SK-N-SH (cell line): ENCODE measurements at regions not wholly inside any gene's neighbourhood (a gene's known extent, or its start where the extent isn't known, plus 50 kb on each side); places are given as distances from the start of the nearest gene placed in this dataset.

ENCODE experiments used
- CTCF ChIA-PET: fragments of 300-600, 350-600 bp; formaldehyde crosslinking; extraction: SDS; loops from one replicate; lab custom pipeline; 2021; lab: Yijun Ruan, JAX
- POLR2A ChIA-PET: fragments of 350-600 bp; sonication (Branson Sonifier 250); formaldehyde crosslinking; extraction: SDS; loops from one replicate; lab custom pipeline; 2020; ENCODE audit warnings: antibody characterized with exemption, inconsistent platforms; lab: Yijun Ruan, JAX
- DNase-seq: peaks from one replicate; pipeline ENCODE4 v3.0.0; 2012
- H2AFZ ChIP-seq: fragments of 200-600 bp; sonication (generic); 2 replicates; pipeline ENCODE4 v1.8.1; 2016; ENCODE audit warnings: antibody characterized with exemption, mild to moderate bottlenecking, low read depth
- H3F3A ChIP-seq: fragments of 200-600 bp; sonication (generic); replicated peaks from 2 replicates; pipeline ENCODE3; 2016; ENCODE audit warnings: antibody characterized with exemption, mild to moderate bottlenecking; ENCODE audit not compliant: insufficient read depth
- H3K27ac ChIP-seq, 2 experiments: fragments of 200-500 bp in 1 of 2; fragments of 200-600 bp in 1 of 2; sonication (Bioruptor generic) in 1 of 2; sonication (generic), shearing (Covaris generic) in 1 of 2; 2 replicates each; pipeline versions ENCODE4 v1.5.1 to v1.6.1; 2014 to 2016; ENCODE audit warnings: low read depth in 2 of 2, inconsistent platforms in 1 of 2, low read length in 1 of 2, mild to moderate bottlenecking in 1 of 2, mixed read lengths in 1 of 2
- H3K27me3 ChIP-seq: fragments of 200-600 bp; sonication (generic), shearing (Covaris generic); 2 replicates; pipeline ENCODE4 v1.6.1; 2016; ENCODE audit warnings: mixed run types; ENCODE audit not compliant: insufficient read depth
- H3K36me3 ChIP-seq, 2 experiments: fragments of 200-500 bp in 1 of 2; fragments of 200-600 bp in 1 of 2; sonication (Bioruptor generic) in 1 of 2; sonication (generic) in 1 of 2; replicated peaks in 1 of 2; 2 replicates each; pipeline versions ENCODE3 to v1.5.1; 2014 to 2016; ENCODE audit warnings: low read length in 1 of 2, mild to moderate bottlenecking in 1 of 2; ENCODE audit not compliant: insufficient read depth in 2 of 2, control insufficient read depth in 1 of 2
- H3K4me1 ChIP-seq, 2 experiments: fragments of 200-500 bp in 1 of 2; fragments of 200-600 bp in 1 of 2; sonication (Bioruptor generic) in 1 of 2; sonication (generic), shearing (Covaris generic) in 1 of 2; 2 replicates each; pipeline versions ENCODE4 v1.5.1 to v1.6.1; 2014 to 2016; ENCODE audit warnings: low read depth in 1 of 2, low read length in 1 of 2, mixed run types in 1 of 2; ENCODE audit not compliant: insufficient read depth in 2 of 2, control insufficient read depth in 1 of 2
- H3K4me2 ChIP-seq: fragments of 200-600 bp; sonication (generic), shearing (Covaris generic); 2 replicates; pipeline ENCODE4 v1.6.1; 2017; ENCODE audit warnings: mixed run types
- H3K4me3 ChIP-seq, 2 experiments: fragments of 200-500 bp in 1 of 2; fragments of 200-600 bp in 1 of 2; sonication (Bioruptor generic) in 1 of 2; sonication (generic), shearing (Covaris generic) in 1 of 2; 2 replicates each; pipeline versions ENCODE4 v1.5.1 to v1.8.1; 2014 to 2016; ENCODE audit warnings: low read depth in 2 of 2, inconsistent platforms in 1 of 2, low read length in 1 of 2, mild to moderate bottlenecking in 1 of 2, mixed read lengths in 1 of 2, moderate library complexity in 1 of 2
- H3K79me2 ChIP-seq: fragments of 200-600 bp; sonication (generic); 2 replicates; pipeline ENCODE4 v1.8.1; 2017; ENCODE audit warnings: mild to moderate bottlenecking; ENCODE audit not compliant: insufficient read depth
- H3K9ac ChIP-seq: fragments of 200-600 bp; sonication (generic); 2 replicates; pipeline ENCODE4 v1.6.1; 2017; ENCODE audit warnings: mixed run types
- H3K9me2 ChIP-seq: fragments of 200-600 bp; sonication (generic); 2 replicates; pipeline ENCODE4 v1.6.1; 2017; ENCODE audit warnings: mixed run types
- H3K9me3 ChIP-seq: fragments of 200-600 bp; sonication (generic); 2 replicates; pipeline ENCODE4 v1.6.1; 2017; ENCODE audit warnings: mixed run types, mild to moderate bottlenecking, moderate library complexity
- H4K20me1 ChIP-seq: fragments of 200-600 bp; sonication (generic); 2 replicates; pipeline ENCODE4 v1.6.1; 2017; ENCODE audit warnings: mild to moderate bottlenecking, mixed run types; ENCODE audit not compliant: insufficient read depth
- CHD2 ChIP-seq: fragments of 150-350 bp; IDR thresholded peaks from 2 replicates; pipeline ENCODE4 v1.6.1; 2018; ENCODE audit warnings: low read length; ENCODE audit not compliant: partially characterized antibody
- EZH2phosphoT487 ChIP-seq: fragments of 200-600 bp; sonication (generic); IDR thresholded peaks from 2 replicates; pipeline ENCODE4 v1.6.1; 2017; ENCODE audit warnings: low read depth, mixed run types, mild to moderate bottlenecking, antibody characterized with exemption, moderate library complexity, borderline replicate concordance
- FOSL2 ChIP-seq: IDR thresholded peaks from 2 replicates; pipeline ENCODE4 v1.4.0; 2012; ENCODE audit warnings: low read depth, mild to moderate bottlenecking, moderate library complexity, borderline replicate concordance
- FOXJ3 ChIP-seq: sonication (generic); formaldehyde crosslinking; IDR thresholded peaks from 2 replicates; pipeline ENCODE4 v1.5.1; 2020; ENCODE audit warnings: mild to moderate bottlenecking, missing genetic modification reagents
- FOXM1 ChIP-seq: IDR thresholded peaks from 2 replicates; pipeline ENCODE4 v1.4.0; 2012; ENCODE audit warnings: low read depth, mild to moderate bottlenecking
- GABPA ChIP-seq: IDR thresholded peaks from 2 replicates; pipeline ENCODE4 v1.4.0; 2012; ENCODE audit warnings: low read depth, mild to moderate bottlenecking
- GATA2 ChIP-seq: sonication (generic); formaldehyde crosslinking; IDR thresholded peaks from 2 replicates; pipeline ENCODE4 v1.5.0; 2020; ENCODE audit warnings: mild to moderate bottlenecking, missing genetic modification reagents
- JUND ChIP-seq: IDR thresholded peaks from 2 replicates; pipeline ENCODE4 v1.4.0; 2012
- MEF2A ChIP-seq: IDR thresholded peaks from 2 replicates; pipeline ENCODE4 v1.4.0; 2012; ENCODE audit warnings: low read depth, borderline replicate concordance
- MXI1 ChIP-seq: IDR thresholded peaks from 2 replicates; pipeline ENCODE4 v1.6.1; 2012; ENCODE audit warnings: mild to moderate bottlenecking, low read depth, low read length, improper control_type of control experiment
- PBX3 ChIP-seq: IDR thresholded peaks from 2 replicates; pipeline ENCODE4; 2012
- RFX5 ChIP-seq: IDR thresholded peaks from 2 replicates; pipeline ENCODE4 v1.6.1; 2012; ENCODE audit warnings: mild to moderate bottlenecking, improper control_type of control experiment, low read length
- RXRA ChIP-seq: IDR thresholded peaks from 2 replicates; pipeline ENCODE4 v1.4.0; 2012; ENCODE audit warnings: low read depth, mild to moderate bottlenecking, borderline replicate concordance
- SMC3 ChIP-seq: IDR thresholded peaks from 2 replicates; pipeline ENCODE4 v1.6.1; 2012; ENCODE audit warnings: low read depth, low read length, improper control_type of control experiment
- WGBS: methylation state at CpG from one replicate; pipeline ENCODE4 v1.1.6; 2017; ENCODE audit warnings: low lambda C conversion rate; 5-methylcytosine and 5-hydroxymethylcytosine counted together
- TF ChIP-seq, protein P1 (sequence below): IDR thresholded peaks from 2 replicates; pipeline ENCODE4 v1.4.0; 2012; ENCODE audit warnings: low read depth
- TF ChIP-seq, protein P2 (sequence below): fragments of 200-600 bp; sonication (generic); IDR thresholded peaks from 2 replicates; pipeline ENCODE4 v1.6.1; 2017; ENCODE audit warnings: antibody characterized with exemption, mild to moderate bottlenecking, moderate library complexity

DNA sequence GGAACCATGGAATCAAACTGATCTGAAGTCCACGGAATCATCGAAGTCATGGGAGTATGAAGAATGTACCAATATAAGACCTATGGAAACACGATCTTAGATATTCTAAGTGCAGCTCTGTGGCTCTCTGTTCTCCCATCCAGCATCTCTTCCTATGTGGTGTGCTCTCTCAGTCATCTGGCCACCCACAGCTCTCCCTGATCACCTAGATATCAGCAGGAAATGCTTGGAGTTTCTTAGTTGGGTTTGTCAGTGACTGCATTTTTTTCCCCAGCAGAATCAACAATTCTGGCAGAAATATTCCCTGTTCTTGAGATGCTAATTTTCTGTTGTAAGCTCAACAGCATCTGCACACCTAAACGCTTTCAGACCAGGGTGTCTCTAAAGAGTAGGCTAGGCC lies 94.1 kb downstream of the GC start:
- Histone ChIP-seq H3K27me3 (no peaks in the 10 kb centered on the region), H3K4me2 (no peak overlapping the region), H3K9ac (no peak overlapping the region), H3K4me3 (no peak overlapping the region), H4K20me1 (no peaks in the 10 kb centered on the region), H3K9me3 (no peaks in the 10 kb centered on the region), H3K79me2 (no peaks in the 10 kb centered on the region), H3K27ac (no peak overlapping the region), H3F3A (no peaks in the 10 kb centered on the region), H3K36me3 (no peaks in the 10 kb centered on the region), H2AFZ (no peak overlapping the region), H3K4me1 (no peaks in the 10 kb centered on the region), H3K9me2 (no peaks in the 10 kb centered on the region)
- DNase-seq, result no peak
- no peak for TF ChIP-seq GABPA
- TF ChIP-seq SMC3, result no peak
- no peak for TF ChIP-seq EZH2phosphoT487
- TF ChIP-seq FOXJ3 (CRISPR knock-in tag), result no peak
- no peak for TF ChIP-seq JUND
- no peak for TF ChIP-seq MXI1
- no peak for TF ChIP-seq GATA2
- no peak for TF ChIP-seq MEF2A
- ChIA-PET CTCF (interaction anchor here (1.0 kb wide), 1 partner anchor 10 kb away, joined by 3 read pairs; no protein-coding TSS in a partner anchor), POLR2A (interaction anchor here (0.7 kb wide), 1 partner anchor 504 kb away, joined by 3 read pairs; no protein-coding TSS in a partner anchor)
- WGBS, result 12% methylated on average over 4 of the region's 4 CpGs

- Histone ChIP-seq H3K4me3 (no peak overlapping the region), H3K9ac (no peak overlapping the region), H3K79me2 (no peaks in the 10 kb centered on the region), H3K4me2 (no peak overlapping the region), H4K20me1 (no peaks in the 10 kb centered on the region), H3K27ac (no peak overlapping the region), H3K9me2 (no peaks in the 10 kb centered on the region), H3K36me3 (no peaks in the 10 kb centered on the region), H3K9me3 (no peaks in the 10 kb centered on the region), H3K27me3 (no peaks in the 10 kb centered on the region), H3K4me1 (no peaks in the 10 kb centered on the region), H2AFZ (no peak overlapping the region), H3F3A (no peaks in the 10 kb centered on the region)
- no peak for DNase-seq
- TF ChIP-seq RFX5, result no peak
- POLR2A ChIA-PET, result no interaction called here
- CTCF ChIA-PET, result no interaction called here
Observed at GRCh38 chr4:71687056-71687455, 96.8 kb downstream of the GC start.

GRCh38 chr4:71685975-71686374 lies 97.9 kb downstream of the GC start:
- POLR2A ChIA-PET, result no interaction called here

More at GRCh38 chr4:71685975-71686374, 97.9 kb downstream of the GC start:
- Histone ChIP-seq H3K4me1 (no peaks in the 10 kb centered on the region), H3K9me3 (no peaks in the 10 kb centered on the region), H3K4me2 (no peak overlapping the region), H3F3A (no peaks in the 10 kb centered on the region), H3K36me3 (no peaks in the 10 kb centered on the region), H3K27ac (no peak overlapping the region), H3K9ac (no peak overlapping the region), H3K79me2 (no peaks in the 10 kb centered on the region), H4K20me1 (no peaks in the 10 kb centered on the region), H2AFZ (no peak overlapping the region), H3K9me2 (no peaks in the 10 kb centered on the region), H3K4me3 (no peak overlapping the region)
- no peak for DNase-seq
- CTCF ChIA-PET, result interaction anchor here (1.6 kb wide), 1 partner anchor 9 kb away, joined by 4 read pairs; no protein-coding TSS in a partner anchor
- 4% methylated on average over 1 of the region's 1 CpG for WGBS
- TF ChIP-seq, protein P1, sequence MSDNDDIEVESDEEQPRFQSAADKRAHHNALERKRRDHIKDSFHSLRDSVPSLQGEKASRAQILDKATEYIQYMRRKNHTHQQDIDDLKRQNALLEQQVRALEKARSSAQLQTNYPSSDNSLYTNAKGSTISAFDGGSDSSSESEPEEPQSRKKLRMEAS, result no peak
- TF ChIP-seq PBX3, result no peak
- no peak for TF ChIP-seq CHD2
- no peak for TF ChIP-seq SMC3
- TF ChIP-seq RXRA, result no peak
- TF ChIP-seq, protein P2, sequence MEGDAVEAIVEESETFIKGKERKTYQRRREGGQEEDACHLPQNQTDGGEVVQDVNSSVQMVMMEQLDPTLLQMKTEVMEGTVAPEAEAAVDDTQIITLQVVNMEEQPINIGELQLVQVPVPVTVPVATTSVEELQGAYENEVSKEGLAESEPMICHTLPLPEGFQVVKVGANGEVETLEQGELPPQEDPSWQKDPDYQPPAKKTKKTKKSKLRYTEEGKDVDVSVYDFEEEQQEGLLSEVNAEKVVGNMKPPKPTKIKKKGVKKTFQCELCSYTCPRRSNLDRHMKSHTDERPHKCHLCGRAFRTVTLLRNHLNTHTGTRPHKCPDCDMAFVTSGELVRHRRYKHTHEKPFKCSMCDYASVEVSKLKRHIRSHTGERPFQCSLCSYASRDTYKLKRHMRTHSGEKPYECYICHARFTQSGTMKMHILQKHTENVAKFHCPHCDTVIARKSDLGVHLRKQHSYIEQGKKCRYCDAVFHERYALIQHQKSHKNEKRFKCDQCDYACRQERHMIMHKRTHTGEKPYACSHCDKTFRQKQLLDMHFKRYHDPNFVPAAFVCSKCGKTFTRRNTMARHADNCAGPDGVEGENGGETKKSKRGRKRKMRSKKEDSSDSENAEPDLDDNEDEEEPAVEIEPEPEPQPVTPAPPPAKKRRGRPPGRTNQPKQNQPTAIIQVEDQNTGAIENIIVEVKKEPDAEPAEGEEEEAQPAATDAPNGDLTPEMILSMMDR, result no peak
- no peak for TF ChIP-seq FOSL2
- TF ChIP-seq FOXM1, result no peak
- TF ChIP-seq, all 33 proteins: peak for 0
- H3K27me3 ChIP-seq, result no peaks in the 10 kb centered on the region
